Naive thymus-derived CD4-positive, alpha-beta T cell (primary cell): ENCODE measurements at regions not wholly inside any gene's neighbourhood (a gene's known extent, or its start where the extent isn't known, plus 50 kb on each side); places are given as distances from the start of the nearest gene placed in this dataset.

Experiments
- ATAC-seq: fragments of 150-1000 bp; cut with Tn5 transposase; 2 replicates; pipeline ENCODE4 v1.10.0; 2021; ENCODE audit warnings: mild to moderate bottlenecking, moderate library complexity
- CTCF ChIA-PET: fragments of 350-600 bp; sonication (Branson Sonifier 250); formaldehyde crosslinking; loops from one replicate; lab custom pipeline; 2021; ENCODE audit warnings: antibody characterized with exemption; lab: Charles Lee
- POLR2A ChIA-PET: fragments of 350-600 bp; sonication (Branson Sonifier 250); formaldehyde crosslinking; loops from one replicate; lab custom pipeline; 2021; ENCODE audit warnings: antibody characterized with exemption, inconsistent platforms; lab: Charles Lee
- DNase-seq, 9 donors: peaks; one replicate each; pipeline versions ENCODE4 v3.0.0 to v3.0.0-alpha.2; 2020 to 2022; ENCODE audit warnings: mixed read lengths in 1 of 9
- H3K27ac ChIP-seq: one replicate; pipeline ENCODE4 v1.7.0; 2013; ENCODE audit warnings: mild to moderate bottlenecking, low read depth, low read length, moderate library complexity
- H3K27me3 ChIP-seq, 2 donors: one replicate each; pipeline ENCODE4 v1.7.0; 2013; ENCODE audit warnings: low read length in 2 of 2, mild to moderate bottlenecking in 2 of 2, moderate library complexity in 2 of 2; ENCODE audit not compliant: control insufficient read depth in 2 of 2, insufficient read depth in 2 of 2
- H3K36me3 ChIP-seq, 3 experiments: 1 replicate in 2 of 3; 2 replicates in 1 of 3; pipeline ENCODE4 v1.7.0; 2013; ENCODE audit warnings: low read length in 3 of 3, mild to moderate bottlenecking in 3 of 3, moderate library complexity in 1 of 3; ENCODE audit not compliant: insufficient read depth in 3 of 3, control insufficient read depth in 2 of 3
- H3K4me1 ChIP-seq, 2 donors: one replicate each; pipeline ENCODE4 v1.7.0; 2013; ENCODE audit warnings: low read length in 2 of 2, mild to moderate bottlenecking in 2 of 2, moderate library complexity in 1 of 2; ENCODE audit not compliant: control insufficient read depth in 2 of 2, insufficient read depth in 2 of 2
- H3K4me3 ChIP-seq: 2 replicates; pipeline ENCODE4 v1.7.0; 2013; ENCODE audit warnings: mild to moderate bottlenecking, low read length
- H3K9me3 ChIP-seq, 3 experiments: 1 replicate in 2 of 3; 2 replicates in 1 of 3; pipeline ENCODE4 v1.7.0; 2013; ENCODE audit warnings: low read length in 3 of 3; ENCODE audit not compliant: control insufficient read depth in 2 of 3
- H3K27ac Mint-ChIP-seq, 9 donors: one replicate each; pipeline ENCODE4 v1.8.0; 2020 to 2022; ENCODE audit warnings: mixed read lengths in 9 of 9, mild to moderate bottlenecking in 8 of 9, moderate library complexity in 5 of 9, inconsistent platforms in 2 of 9
- H3K27me3 Mint-ChIP-seq, 5 donors: one replicate each; pipeline ENCODE4 v1.8.0; 2021 to 2022; ENCODE audit warnings: mixed read lengths in 5 of 5, mild to moderate bottlenecking in 1 of 5
- H3K36me3 Mint-ChIP-seq, 5 donors: one replicate each; pipeline ENCODE4 v1.8.0; 2020 to 2022; ENCODE audit warnings: mixed read lengths in 5 of 5, mild to moderate bottlenecking in 3 of 5, inconsistent platforms in 1 of 5
- H3K4me1 Mint-ChIP-seq, 7 donors: one replicate each; pipeline ENCODE4 v1.8.0; 2020 to 2022; ENCODE audit warnings: mixed read lengths in 7 of 7, mild to moderate bottlenecking in 3 of 7, inconsistent platforms in 1 of 7
- H3K4me3 Mint-ChIP-seq, 10 donors: one replicate each; pipeline ENCODE4 v1.8.0; 2020 to 2022; ENCODE audit warnings: mild to moderate bottlenecking in 10 of 10, mixed read lengths in 10 of 10, moderate library complexity in 6 of 10, inconsistent platforms in 2 of 10
- H3K9me3 Mint-ChIP-seq, 11 donors: one replicate each; pipeline ENCODE4 v1.8.0; 2020 to 2022; ENCODE audit warnings: mixed read lengths in 11 of 11, mild to moderate bottlenecking in 4 of 11, inconsistent platforms in 1 of 11, moderate library complexity in 1 of 11
- intact Hi-C, 2 donors: fragments of 100-400 bp; cut with micrococcal nuclease; formaldehyde crosslinking; loops; one replicate each; pipeline ENCODE4 v1.15.1; 2023

DNA sequence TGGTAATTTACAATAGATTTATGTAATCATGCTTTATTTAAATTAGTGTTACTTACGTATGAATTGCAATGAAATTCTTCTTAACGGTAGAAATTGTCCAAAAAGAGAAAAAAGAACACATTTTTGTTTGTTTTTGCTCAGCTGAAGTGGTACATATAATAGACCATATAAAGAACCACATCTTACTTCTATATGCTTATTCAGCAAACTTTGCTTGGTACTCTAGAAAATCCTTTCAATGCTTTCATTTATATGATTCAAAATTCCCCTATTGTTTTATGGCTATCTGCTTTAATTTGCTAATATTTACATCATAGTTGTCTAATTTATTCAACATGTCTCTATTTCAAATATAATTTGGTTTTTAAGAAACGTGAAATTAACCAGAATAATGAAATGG, 903.2 kb downstream of the ANKRD7 start:
- CTCF ChIA-PET: no interaction called here
- intact Hi-C loops: no loop called here
- H3K9me3 Mint-ChIP-seq: peaks cover 0 to 30% (median 0%) of the 10 kb centered on the region in 11 donors
- DNase-seq (no peak), ATAC-seq (no peak)
- Histone ChIP-seq H3K27ac (no peak overlapping the region), H3K9me3 (no peaks in the 10 kb centered on the region), H3K4me1 (no peaks in the 10 kb centered on the region), H3K4me3 (no peak overlapping the region), H3K27me3 (no peaks in the 10 kb centered on the region), H3K36me3 (no peaks in the 10 kb centered on the region)
- no peaks in the 10 kb centered on the region for H3K36me3 Mint-ChIP-seq
- no peaks in the 10 kb centered on the region for H3K27me3 Mint-ChIP-seq
- no peak overlapping the region for H3K27ac Mint-ChIP-seq
- no peaks in the 10 kb centered on the region for H3K4me1 Mint-ChIP-seq
- POLR2A ChIA-PET: no interaction called here
- H3K4me3 Mint-ChIP-seq: no peak overlapping the region

DNA sequence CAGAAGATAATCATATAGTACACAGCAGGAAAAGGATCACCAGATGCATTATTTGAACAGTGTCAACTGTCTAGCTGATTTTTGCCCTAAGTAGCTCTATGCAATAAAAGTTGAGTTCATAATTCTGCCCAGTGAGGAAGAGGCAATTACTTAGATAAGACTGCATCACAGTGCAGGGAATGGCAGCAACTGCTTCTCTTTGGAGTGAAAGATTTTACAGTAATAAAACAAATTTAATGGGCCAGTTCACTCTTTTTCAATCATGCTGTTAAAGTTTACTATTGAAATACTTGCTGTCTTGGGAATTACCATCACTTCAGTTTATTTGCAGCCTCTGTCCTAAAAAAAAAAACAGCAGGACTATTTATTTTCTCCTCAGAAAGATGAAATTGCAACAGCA, 907.9 kb downstream of the ANKRD7 start:
- Histone ChIP-seq H3K27me3 (no peaks in the 10 kb centered on the region), H3K4me1 (no peaks in the 10 kb centered on the region), H3K27ac (no peak overlapping the region), H3K36me3 (no peaks in the 10 kb centered on the region), H3K9me3 (no peaks in the 10 kb centered on the region), H3K4me3 (no peak overlapping the region)
- intact Hi-C loops: no loop called here
- DNase-seq (no peak), ATAC-seq (no peak)
- Mint-ChIP-seq H3K4me3 (no peak overlapping the region), H3K36me3 (no peaks in the 10 kb centered on the region), H3K27me3 (no peaks in the 10 kb centered on the region), H3K27ac (no peak overlapping the region), H3K9me3 (peaks cover 0 to 18% (median 0%) of the 10 kb centered on the region in 11 donors), H3K4me1 (no peaks in the 10 kb centered on the region)
- ChIA-PET POLR2A (no interaction called here), CTCF (no interaction called here)

DNA sequence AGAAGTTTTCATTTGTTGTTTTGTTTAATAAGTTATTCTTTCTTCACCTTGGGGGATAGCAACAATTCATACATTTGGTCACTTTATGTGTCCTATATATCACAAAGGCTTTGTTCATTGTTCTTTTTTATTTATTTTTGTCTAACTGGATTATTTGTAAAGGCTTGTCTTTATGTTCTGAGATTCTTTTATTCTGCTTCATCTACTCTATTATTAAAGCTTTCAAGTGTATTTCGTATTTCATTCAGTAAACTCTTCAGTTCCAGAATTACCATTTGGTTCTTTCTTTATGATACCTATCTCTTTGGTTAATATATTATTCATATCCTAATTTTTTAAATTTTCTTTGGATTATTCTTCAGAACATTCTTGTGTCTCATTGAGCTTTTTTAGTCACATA, 942.9 kb downstream of the ANKRD7 start:
- Mint-ChIP-seq H3K36me3 (peaks cover 0 to 3% (median 0%) of the 10 kb centered on the region in 5 donors), H3K27me3 (no peaks in the 10 kb centered on the region), H3K4me3 (no peak overlapping the region), H3K4me1 (no peaks in the 10 kb centered on the region), H3K27ac (no peak overlapping the region), H3K9me3 (peaks cover 2 to 51% (median 18%) of the 10 kb centered on the region in 11 donors)
- intact Hi-C loops: no loop called here
- ChIA-PET POLR2A (no interaction called here), CTCF (no interaction called here)
- ATAC-seq: no peak
- Histone ChIP-seq H3K4me1 (no peaks in the 10 kb centered on the region), H3K9me3 (no peaks in the 10 kb centered on the region), H3K27me3 (no peaks in the 10 kb centered on the region), H3K36me3 (no peaks in the 10 kb centered on the region), H3K27ac (no peak overlapping the region), H3K4me3 (no peak overlapping the region)
- DNase-seq: no peak

DNA sequence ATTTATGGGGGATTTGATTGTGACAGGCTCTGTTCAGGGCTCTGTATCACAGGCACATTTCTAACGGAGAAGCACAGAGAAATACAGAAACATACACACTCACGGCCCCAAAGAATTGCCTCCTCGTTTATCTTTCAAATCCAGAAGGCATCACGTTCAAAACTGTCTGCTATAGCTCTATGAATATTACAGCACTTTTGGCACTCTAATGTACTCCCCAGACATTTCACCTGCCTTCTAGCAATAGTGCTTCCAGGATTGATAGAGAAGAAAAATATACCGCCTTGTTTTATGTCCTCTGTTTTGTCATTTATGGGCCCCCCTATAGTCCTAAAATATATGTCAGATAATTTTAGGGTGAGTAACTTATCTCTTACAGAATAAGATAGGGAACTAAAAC, 947.5 kb downstream of the ANKRD7 start:
- ATAC-seq (no peak), DNase-seq (no peak)
- H3K27me3 ChIP-seq: no peaks in the 10 kb centered on the region
- Mint-ChIP-seq H3K4me1 (no peaks in the 10 kb centered on the region), H3K36me3 (no peaks in the 10 kb centered on the region), H3K9me3 (peaks cover 0 to 20% (median 10%) of the 10 kb centered on the region in 11 donors), H3K27me3 (no peaks in the 10 kb centered on the region), H3K27ac (no peak overlapping the region), H3K4me3 (no peak overlapping the region)
- no peak overlapping the region for H3K27ac ChIP-seq
- H3K9me3 ChIP-seq: no peaks in the 10 kb centered on the region
- no peaks in the 10 kb centered on the region for H3K4me1 ChIP-seq
- no peaks in the 10 kb centered on the region for H3K36me3 ChIP-seq
- CTCF ChIA-PET: no interaction called here
- H3K4me3 ChIP-seq: no peak overlapping the region
- POLR2A ChIA-PET: no interaction called here
- intact Hi-C loops: loop anchor here in 1 of 2 donors (10.0 kb wide), 1 partner anchor 817 kb away; no protein-coding TSS in a partner anchor

DNA sequence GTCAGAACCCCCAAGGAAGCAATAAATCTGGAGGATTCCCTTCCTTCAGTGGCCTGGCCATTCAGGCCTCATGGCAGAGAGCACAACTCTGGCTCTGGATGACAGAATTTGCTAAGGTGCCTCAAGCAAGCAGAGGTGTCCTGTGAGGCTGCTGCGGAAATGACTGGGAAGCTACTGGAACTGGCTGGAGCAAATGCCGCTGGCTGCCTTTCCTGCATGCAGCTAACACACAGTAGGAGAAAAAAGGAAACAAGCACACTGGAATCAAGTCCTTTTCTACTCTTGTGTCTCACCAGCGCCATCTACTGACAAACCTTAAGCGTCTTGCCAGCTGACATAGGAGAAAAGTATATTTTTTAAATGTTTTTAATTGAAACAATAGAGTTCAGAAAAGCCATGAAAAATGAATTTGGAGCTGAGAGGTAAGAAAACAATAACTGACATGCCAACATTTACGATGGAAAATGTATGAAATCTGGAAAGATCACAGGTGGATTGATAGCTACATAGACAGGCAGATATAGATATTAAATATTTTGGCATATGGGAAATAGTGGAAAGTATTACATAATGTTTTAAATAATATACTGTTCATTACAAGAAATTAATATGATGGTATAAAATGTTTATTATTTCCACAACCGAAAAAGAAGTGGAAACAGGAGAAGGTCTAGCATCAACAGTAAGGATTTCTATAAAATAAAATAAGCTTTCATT, 951.6 kb downstream of the ANKRD7 start:
- Mint-ChIP-seq H3K4me1 (no peaks in the 10 kb centered on the region), H3K27me3 (no peaks in the 10 kb centered on the region), H3K9me3 (peaks cover 0 to 7% (median 0%) of the 10 kb centered on the region in 11 donors), H3K36me3 (no peaks in the 10 kb centered on the region), H3K4me3 (no peak overlapping the region), H3K27ac (no peak overlapping the region)
- Histone ChIP-seq H3K27me3 (no peaks in the 10 kb centered on the region), H3K36me3 (no peaks in the 10 kb centered on the region), H3K27ac (no peak overlapping the region), H3K9me3 (no peaks in the 10 kb centered on the region), H3K4me3 (no peak overlapping the region), H3K4me1 (no peaks in the 10 kb centered on the region)
- POLR2A ChIA-PET: interaction anchor here (0.7 kb wide), 1 partner anchor 244 kb away, joined by 4 read pairs; no protein-coding TSS in a partner anchor
- intact Hi-C loops: loop anchor here in 1 of 2 donors (1.0 to 10.0 kb wide), 3 partner anchors 821 to 1774 kb away; no protein-coding TSS in a partner anchor
- DNase-seq (no peak), ATAC-seq (no peak)
- CTCF ChIA-PET: no interaction called here

DNA sequence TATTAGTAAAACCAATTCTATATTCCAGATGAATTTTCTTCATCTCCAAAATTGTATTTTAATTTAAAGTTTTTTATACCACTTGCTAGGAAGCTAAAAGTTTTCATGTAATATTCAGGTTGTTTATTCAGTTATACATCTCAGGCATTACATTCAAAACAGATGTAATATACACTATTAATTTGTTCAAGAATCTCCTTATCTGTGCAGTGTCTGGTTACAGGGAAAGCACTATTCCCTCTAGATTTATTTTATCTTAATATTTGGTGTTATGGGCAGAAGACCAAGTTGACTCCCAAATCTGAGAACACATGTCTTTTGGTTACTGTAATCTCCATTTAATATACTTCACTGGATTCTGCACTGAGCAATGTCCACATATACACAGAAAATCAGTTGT, 953.4 kb downstream of the ANKRD7 start:
- H3K9me3 Mint-ChIP-seq: peaks cover 0 to 8% (median 2%) of the 10 kb centered on the region in 11 donors
- H3K4me3 ChIP-seq: no peak overlapping the region
- intact Hi-C loops: loop anchor here in 1 of 2 donors (5.0 to 10.0 kb wide), 2 partner anchors 823 to 1776 kb away; no protein-coding TSS in a partner anchor
- no peaks in the 10 kb centered on the region for H3K36me3 Mint-ChIP-seq
- ATAC-seq (no peak), DNase-seq (no peak)
- H3K27ac Mint-ChIP-seq: no peak overlapping the region
- no peaks in the 10 kb centered on the region for H3K27me3 ChIP-seq
- H3K9me3 ChIP-seq: no peaks in the 10 kb centered on the region
- H3K4me3 Mint-ChIP-seq: no peak overlapping the region
- no peaks in the 10 kb centered on the region for H3K4me1 ChIP-seq
- no peak overlapping the region for H3K27ac ChIP-seq
- H3K36me3 ChIP-seq: no peaks in the 10 kb centered on the region
- ChIA-PET POLR2A (no interaction called here), CTCF (no interaction called here)
- H3K4me1 Mint-ChIP-seq: no peaks in the 10 kb centered on the region
- H3K27me3 Mint-ChIP-seq: no peaks in the 10 kb centered on the region
